Esophagus squamous epithelium (tissue), 4 donors: ENCODE measurements at regions not wholly inside any gene's neighbourhood (a gene's known extent, or its start where the extent isn't known, plus 50 kb on each side); places are given as distances from the start of the nearest gene placed in this dataset.

Experiments
- POLR2A ChIP-seq, 4 donors: fragments of 450-650 bp; IDR thresholded peaks; one replicate each; pipeline ENCODE4 v1.6.1; 2017; ENCODE audit warnings: antibody characterized with exemption in 4 of 4, mild to moderate bottlenecking in 4 of 4, moderate library complexity in 3 of 4
- TF ChIP-seq, protein P1 (sequence below), 6 experiments: fragments of 450-650 bp in 4 of 6; fragments of 200-600 bp in 2 of 6; sonication (generic) in 2 of 6; IDR thresholded peaks; one replicate each; pipeline ENCODE4 v1.5.1; 2016 to 2019; ENCODE audit warnings: antibody characterized with exemption in 6 of 6, mild to moderate bottlenecking in 4 of 6, moderate library complexity in 4 of 6

DNA sequence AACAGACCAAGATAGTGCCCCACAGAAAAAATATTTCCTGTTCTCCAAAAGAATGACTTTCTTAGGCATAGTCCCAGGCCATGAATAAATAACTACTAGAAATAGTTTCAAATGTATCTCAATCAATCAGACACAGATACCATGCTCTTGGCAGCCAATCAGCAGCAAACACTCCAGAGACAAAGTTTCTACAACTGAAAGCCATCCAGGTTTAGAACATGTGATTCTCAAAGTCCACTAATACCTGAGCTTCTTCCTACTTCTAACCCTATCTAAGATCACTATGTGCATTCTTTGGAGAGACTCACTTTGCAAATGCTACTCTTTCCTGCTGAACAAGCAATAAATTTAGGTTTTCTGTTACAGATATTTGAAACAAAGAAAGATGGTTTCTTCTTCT lies 425.8 kb upstream of the GRIN3A start:
- TF ChIP-seq POLR2A (IDR thresholded peaks at IDR 0.05) = no peak
- TF ChIP-seq, protein P1, sequence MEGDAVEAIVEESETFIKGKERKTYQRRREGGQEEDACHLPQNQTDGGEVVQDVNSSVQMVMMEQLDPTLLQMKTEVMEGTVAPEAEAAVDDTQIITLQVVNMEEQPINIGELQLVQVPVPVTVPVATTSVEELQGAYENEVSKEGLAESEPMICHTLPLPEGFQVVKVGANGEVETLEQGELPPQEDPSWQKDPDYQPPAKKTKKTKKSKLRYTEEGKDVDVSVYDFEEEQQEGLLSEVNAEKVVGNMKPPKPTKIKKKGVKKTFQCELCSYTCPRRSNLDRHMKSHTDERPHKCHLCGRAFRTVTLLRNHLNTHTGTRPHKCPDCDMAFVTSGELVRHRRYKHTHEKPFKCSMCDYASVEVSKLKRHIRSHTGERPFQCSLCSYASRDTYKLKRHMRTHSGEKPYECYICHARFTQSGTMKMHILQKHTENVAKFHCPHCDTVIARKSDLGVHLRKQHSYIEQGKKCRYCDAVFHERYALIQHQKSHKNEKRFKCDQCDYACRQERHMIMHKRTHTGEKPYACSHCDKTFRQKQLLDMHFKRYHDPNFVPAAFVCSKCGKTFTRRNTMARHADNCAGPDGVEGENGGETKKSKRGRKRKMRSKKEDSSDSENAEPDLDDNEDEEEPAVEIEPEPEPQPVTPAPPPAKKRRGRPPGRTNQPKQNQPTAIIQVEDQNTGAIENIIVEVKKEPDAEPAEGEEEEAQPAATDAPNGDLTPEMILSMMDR (IDR thresholded peaks at IDR 0.05) = no peak
